ENCODE measurements at regions not wholly inside any gene's neighbourhood (a gene's known extent, or its start where the extent isn't known, plus 50 kb on each side); places are given as distances from the start of the nearest gene placed in this dataset.

DNA sequence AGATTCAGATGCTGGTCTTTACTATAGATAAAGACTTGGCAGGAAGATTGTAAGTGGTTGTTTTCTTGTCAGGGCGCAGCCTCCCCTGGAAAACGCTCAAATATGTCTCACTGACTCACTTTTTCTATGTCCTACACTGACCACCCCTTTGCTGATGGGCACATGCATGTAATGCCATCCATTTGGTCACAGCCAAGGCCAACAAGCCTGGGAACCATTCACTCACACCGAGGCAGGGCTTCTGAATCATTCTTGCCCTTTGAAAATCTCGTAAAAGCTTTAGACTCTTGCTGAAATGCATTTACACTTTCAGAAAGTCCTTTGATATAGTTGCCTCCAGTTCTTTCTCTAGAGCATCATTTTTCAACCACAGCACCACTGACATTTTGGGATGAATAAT, 249.4 kb downstream of the ACTL7B start:
- 72 to 85% (median 80%) methylated on average over 4 of the region's 4 CpGs for WGBS, 5 donors
- intact Hi-C loops (cut with DNase I; ENCODE audit: low total_unique reads) = no loop called here

DNA sequence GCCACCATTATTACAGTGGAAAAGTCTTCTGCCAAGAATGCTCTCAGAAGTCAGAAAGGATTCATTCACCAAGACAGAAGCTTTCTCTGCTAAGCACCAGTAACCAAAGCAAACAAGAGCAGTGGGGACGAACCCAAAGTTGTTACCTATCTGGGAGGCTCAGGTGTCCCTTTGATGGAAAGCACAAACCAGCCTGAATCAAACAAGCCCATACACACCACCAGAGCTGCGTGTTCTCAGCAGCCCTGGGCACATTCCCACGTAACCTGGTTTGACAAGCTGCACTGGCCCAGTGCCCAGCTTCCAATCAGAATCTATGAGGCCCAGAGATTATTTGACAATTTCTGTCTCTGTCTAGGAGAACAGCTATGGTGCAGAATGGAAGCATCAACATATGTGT, 252.6 kb downstream of the ACTL7B start:
- H3K27me3 ChIP-seq = no peaks in the 10 kb centered on the region
- no peaks in the 10 kb centered on the region for H3K36me3 ChIP-seq
- intact Hi-C loops (cut with DNase I; ENCODE audit: low total_unique reads) = no loop called here
- H3K9me3 ChIP-seq = no peaks in the 10 kb centered on the region
- 20 to 34% (median 29%) methylated on average over 3 of the region's 3 CpGs for WGBS, 5 donors
- no peak overlapping the region for H3K4me3 ChIP-seq
- H3K27ac ChIP-seq = no peak overlapping the region
- H3K4me1 ChIP-seq = peaks cover 0 to 6% (median 0%) of the 10 kb centered on the region in 4 donors
- no peak for TF ChIP-seq POLR2A (IDR thresholded peaks at IDR 0.05)
- TF ChIP-seq POLR2AphosphoS5 (IDR thresholded peaks at IDR 0.05) = no peak
- TF ChIP-seq, protein P1, sequence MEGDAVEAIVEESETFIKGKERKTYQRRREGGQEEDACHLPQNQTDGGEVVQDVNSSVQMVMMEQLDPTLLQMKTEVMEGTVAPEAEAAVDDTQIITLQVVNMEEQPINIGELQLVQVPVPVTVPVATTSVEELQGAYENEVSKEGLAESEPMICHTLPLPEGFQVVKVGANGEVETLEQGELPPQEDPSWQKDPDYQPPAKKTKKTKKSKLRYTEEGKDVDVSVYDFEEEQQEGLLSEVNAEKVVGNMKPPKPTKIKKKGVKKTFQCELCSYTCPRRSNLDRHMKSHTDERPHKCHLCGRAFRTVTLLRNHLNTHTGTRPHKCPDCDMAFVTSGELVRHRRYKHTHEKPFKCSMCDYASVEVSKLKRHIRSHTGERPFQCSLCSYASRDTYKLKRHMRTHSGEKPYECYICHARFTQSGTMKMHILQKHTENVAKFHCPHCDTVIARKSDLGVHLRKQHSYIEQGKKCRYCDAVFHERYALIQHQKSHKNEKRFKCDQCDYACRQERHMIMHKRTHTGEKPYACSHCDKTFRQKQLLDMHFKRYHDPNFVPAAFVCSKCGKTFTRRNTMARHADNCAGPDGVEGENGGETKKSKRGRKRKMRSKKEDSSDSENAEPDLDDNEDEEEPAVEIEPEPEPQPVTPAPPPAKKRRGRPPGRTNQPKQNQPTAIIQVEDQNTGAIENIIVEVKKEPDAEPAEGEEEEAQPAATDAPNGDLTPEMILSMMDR (IDR thresholded peaks at IDR 0.05) = no peak
- TF ChIP-seq EP300 (IDR thresholded peaks at IDR 0.05) = no peak
- peak; percentile 67 to 80 for DNase-seq

More for the DNA sequence above, 249.4 kb downstream of the ACTL7B start:
- no peaks in the 10 kb centered on the region for H3K27me3 ChIP-seq
- H3K4me3 ChIP-seq = no peak overlapping the region
- H3K27ac ChIP-seq = no peak overlapping the region
- peaks cover 0 to 6% (median 0%) of the 10 kb centered on the region in 4 donors for H3K4me1 ChIP-seq
- H3K36me3 ChIP-seq = no peaks in the 10 kb centered on the region
- no peak for DNase-seq
- no peaks in the 10 kb centered on the region for H3K9me3 ChIP-seq
- TF ChIP-seq EP300 (IDR thresholded peaks at IDR 0.05) (no peak), POLR2A (IDR thresholded peaks at IDR 0.05) (no peak), POLR2AphosphoS5 (IDR thresholded peaks at IDR 0.05) (no peak)
- TF ChIP-seq, protein P1 (IDR thresholded peaks at IDR 0.05) = no peak

DNA sequence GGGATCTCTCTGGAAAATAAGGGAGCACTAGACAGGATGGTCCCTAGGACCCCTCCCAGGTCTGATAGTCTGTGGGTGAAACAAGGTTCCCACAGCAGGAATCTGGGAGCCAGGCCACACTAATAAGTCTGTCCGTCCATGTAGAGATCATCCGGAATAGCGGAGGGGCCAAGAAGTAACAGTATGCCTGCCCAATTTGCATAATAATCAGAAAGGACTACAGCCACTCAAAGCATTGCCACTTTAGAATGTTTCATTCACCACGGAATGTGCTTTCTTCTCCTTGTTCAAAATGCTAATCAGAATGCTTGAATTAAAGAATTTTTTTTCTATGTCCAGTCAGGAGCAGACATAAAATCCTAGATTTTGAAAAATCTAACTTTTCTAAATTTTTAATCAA, 254.9 kb downstream of the ACTL7B start:
- Histone ChIP-seq H3K4me1 (peaks cover 0 to 6% (median 0%) of the 10 kb centered on the region in 4 donors), H3K27ac (no peak overlapping the region), H3K4me3 (no peak overlapping the region), H3K36me3 (no peaks in the 10 kb centered on the region), H3K9me3 (no peaks in the 10 kb centered on the region), H3K27me3 (no peaks in the 10 kb centered on the region)
- DNase-seq = no peak
- TF ChIP-seq POLR2A (IDR thresholded peaks at IDR 0.05) (no peak), POLR2AphosphoS5 (IDR thresholded peaks at IDR 0.05) (no peak), EP300 (IDR thresholded peaks at IDR 0.05) (no peak)
- TF ChIP-seq, protein P1 (IDR thresholded peaks at IDR 0.05) = no peak
- 81 to 93% (median 86%) methylated on average over 4 of the region's 4 CpGs for WGBS, 5 donors
- intact Hi-C loops (cut with DNase I; ENCODE audit: low total_unique reads) = no loop called here

DNA sequence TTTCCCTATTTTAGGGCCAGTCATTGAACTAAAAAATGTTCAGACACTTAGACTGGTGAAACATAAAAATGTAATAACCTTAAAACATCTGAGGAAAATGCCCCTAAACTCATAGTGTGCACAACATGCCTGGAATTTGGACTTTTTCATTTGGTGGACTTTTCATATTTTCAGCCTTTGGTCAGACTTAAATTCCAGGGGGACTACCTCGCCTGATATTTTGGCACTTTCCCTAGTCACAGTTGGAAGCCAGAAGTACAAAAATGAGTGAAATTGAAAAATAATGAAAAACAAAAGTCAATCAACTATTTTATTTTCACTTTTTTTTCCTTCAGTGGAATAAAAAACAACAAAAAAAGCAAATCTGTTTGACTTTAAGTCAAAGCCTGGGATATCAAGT, 256.2 kb downstream of the ACTL7B start:
- no peak for DNase-seq
- Histone ChIP-seq H3K36me3 (no peaks in the 10 kb centered on the region), H3K4me1 (peaks cover 0 to 6% (median 0%) of the 10 kb centered on the region in 4 donors), H3K4me3 (no peak overlapping the region), H3K27ac (no peak overlapping the region), H3K9me3 (no peaks in the 10 kb centered on the region), H3K27me3 (no peaks in the 10 kb centered on the region)
- intact Hi-C loops (cut with DNase I; ENCODE audit: low total_unique reads) = no loop called here
- WGBS, 5 donors = 61 to 83% (median 66%) methylated on average over 1 of the region's 1 CpG
- TF ChIP-seq, protein P1 (IDR thresholded peaks at IDR 0.05) = no peak
- no peak for TF ChIP-seq POLR2A (IDR thresholded peaks at IDR 0.05)
- no peak for TF ChIP-seq POLR2AphosphoS5 (IDR thresholded peaks at IDR 0.05)
- TF ChIP-seq EP300 (IDR thresholded peaks at IDR 0.05) = no peak
